GM19035 (cell line): ENCODE measurements at regions not wholly inside any gene's neighbourhood (a gene's known extent, or its start where the extent isn't known, plus 50 kb on each side); places are given as distances from the start of the nearest gene placed in this dataset.
"Not testable (repeated sequence)": the region's sequence is repeated elsewhere in the genome, so short reads cannot be mapped to it uniquely, and the experiment has no call there.

Experiments used
- ATAC-seq: cut with Tn5 transposase; IDR thresholded peaks from one replicate; pipeline ENCODE4 v1.9.1; 2021; ENCODE audit not compliant: unreplicated experiment

DNA sequence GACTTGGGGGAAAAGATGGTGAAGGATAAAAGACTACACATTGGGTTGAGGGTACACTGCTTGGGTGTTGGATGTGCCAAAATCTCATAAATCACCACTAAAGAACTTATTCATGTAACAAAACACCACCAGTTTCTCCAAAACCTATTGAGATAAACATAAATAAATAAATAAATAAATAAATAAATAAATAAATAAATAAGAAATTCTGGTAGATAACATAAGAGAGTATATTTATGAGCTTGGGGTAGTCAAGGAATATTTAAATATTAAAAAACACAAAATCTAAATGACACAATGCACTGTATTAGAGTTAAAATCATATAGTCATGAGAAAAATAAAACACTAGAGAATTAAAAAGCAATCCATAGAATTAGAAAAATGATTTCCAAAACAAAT is 333.5 kb upstream of the NRG3 start:
- ATAC-seq = no peak

DNA sequence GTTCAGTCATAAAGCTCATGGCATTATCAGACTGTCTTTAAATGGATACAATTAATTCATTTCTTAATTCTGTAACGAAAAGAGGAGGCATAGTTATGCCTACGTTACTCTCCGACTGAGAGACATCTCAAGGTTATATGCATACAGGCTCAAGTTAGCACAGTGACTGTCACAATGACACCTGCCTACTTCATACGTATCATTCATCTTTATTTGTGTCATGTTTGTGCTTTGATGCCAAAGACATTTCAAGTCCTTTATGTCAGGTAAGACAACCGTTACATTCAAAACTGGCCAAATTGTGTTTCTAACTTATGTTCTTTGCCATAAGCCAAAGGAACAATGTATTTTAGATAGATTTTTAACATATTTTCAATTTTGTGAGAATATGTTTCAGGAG is 328.8 kb upstream of the NRG3 start:
- ATAC-seq = no peak

DNA sequence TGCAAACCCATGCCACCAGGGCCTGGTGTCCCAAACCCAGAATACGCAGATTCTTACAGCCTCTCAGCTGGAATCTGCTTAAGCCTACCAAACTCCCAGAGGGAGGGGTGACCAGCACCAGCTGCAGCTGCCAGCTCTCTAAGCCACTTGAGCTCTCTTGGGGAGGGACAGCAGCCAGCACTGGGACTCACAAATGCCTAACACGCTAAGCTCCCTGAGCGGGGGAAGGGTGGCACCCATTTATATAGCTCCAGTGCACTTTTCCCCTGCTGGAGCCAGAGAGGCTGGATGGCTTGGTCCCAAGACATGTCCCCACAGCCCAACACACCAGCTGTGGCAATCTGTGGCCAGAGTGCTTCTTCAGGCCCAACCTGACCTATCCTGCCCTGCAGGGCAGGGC is 326.8 kb upstream of the NRG3 start:
- no peak for ATAC-seq

DNA sequence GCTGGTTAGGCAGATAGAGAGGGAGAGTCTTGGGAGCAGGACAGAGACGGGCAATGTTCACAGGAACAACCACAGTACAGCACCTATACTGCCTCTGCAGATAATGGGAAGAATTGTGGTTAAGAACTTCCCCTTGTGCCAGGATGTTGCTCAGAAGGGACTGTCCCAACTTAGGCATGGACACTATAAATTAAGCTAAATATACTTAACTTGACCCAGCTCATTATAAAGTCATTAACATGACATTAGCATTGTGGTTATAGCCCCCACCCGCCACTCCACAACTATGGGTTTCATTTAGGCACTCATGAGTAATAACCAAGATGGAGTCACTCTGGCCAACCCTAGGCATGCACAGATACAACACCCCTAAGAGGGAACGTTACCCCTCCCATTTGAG is 310.9 kb upstream of the NRG3 start:
- no peak for ATAC-seq

DNA sequence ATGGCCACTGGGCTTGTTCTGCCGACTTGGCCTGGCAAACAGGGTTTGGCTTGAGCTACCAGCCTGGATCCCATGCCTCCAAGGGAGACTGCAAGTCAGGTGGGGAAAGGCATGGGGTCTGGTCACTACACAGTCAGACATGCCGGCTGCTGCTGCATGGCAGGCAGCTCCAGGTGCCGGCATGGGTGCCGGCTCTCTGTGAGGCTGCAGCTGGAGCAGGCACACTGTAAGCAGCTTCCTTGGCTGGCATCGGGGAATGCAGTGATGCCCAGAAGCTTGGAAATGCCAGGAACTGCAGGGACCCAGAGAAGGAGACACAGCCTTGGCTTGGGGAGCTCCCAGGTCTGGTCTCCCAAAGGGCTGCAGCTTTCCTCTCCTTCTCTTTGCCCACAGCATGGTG is 305.5 kb upstream of the NRG3 start:
- no peak for ATAC-seq

DNA sequence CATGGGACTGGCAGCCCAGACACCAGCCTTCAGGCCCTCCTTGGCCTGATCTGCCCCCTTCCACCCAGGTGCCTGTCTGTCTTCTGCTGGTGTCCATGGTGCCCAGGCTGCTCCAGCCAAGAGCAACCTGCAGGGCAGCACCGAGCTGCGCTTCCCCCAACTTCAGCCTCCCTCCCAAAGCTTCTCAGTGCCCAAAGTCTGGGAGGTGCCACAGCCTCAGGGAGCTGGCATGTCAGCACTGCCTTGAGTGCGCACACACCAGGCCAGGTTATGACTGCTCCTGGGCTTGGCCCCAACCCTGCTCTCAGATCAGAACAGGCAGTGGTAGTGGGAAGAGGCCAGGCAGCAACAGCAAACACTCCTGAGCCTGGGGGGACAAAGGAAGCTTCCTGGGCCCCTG is 304.6 kb upstream of the NRG3 start:
- no peak for ATAC-seq

DNA sequence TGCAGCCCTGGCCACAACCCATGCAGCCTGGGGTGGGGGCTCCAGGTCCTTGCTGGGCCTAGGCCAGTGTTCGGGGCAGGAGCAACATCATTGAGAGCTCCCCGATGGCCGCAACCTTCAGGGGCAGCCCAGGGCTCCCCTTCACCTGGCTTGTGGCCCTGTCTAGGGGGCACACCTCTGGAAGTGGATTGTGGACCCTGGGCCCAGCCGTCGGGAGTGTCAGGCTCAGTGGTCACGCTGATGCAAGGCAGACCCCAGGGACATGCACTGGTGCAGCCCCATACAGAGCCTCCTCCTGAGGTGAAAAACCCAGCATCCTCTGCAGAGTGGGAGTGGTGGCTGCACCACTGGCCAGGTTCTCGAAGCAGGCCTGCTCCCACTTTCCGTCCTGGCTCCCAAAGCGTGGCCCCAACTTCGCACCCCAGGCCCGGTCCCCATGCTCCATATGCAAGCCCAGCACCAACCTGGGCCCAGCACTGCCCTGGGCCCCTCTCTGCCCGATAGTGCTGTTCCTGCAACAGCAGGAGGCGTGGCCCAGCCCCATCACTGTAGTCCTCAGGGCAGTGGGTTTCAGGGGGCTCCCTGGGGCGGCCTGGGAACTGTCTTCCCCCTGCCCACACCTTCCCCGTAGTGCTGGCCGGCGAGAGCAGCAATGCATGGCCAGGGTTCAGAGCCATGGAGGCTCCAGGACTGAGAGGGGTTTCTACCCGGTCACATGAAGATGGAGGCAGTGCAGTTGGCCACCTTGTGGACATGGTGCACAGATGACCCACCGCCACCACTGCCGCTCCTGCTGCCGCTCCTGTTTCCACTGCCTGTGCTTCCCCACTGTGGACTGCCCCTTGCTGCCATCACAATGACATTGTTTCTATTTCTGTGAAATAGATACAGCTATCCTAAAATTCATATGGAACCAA is 303.9 kb upstream of the NRG3 start:
- ATAC-seq = no peak

DNA sequence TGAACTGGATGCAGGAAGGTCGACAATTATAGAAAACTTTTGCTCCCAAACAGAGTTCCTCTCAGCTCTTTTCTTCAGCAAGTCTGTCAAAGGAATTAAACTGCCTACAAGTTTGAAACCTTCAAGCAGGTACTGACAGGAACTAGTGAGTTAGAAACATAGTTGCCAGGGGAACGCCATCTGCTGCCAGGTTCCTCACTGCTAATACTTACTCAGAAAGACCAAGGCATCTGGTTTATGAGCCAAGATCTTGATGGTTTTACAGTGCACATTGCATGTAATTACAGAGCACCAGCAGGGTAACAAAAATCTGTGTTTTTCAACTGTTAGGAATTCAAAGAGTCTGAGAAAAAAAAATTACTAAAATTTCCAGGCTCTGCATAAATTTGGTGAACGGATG is 300.0 kb upstream of the NRG3 start:
- no peak for ATAC-seq

DNA sequence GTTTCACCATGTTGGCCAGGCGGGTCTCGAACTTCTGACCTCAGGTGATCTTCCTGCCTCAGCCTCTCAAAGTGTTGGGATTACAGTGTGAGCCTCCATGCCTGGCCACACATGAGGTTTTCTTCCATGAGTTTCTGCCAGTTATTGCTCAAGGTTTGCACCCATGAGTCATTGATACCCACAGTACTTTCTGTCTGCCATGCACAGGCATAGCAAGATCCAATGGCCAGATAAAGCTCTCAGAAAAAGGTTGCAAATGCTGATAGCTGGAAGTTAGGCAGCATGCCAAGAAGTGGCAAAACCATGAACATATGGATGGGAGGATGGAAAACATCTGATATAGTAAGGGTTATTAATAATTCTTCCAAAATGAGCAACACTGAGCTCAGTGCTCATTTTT is 298.7 kb upstream of the NRG3 start:
- ATAC-seq = no peak

DNA sequence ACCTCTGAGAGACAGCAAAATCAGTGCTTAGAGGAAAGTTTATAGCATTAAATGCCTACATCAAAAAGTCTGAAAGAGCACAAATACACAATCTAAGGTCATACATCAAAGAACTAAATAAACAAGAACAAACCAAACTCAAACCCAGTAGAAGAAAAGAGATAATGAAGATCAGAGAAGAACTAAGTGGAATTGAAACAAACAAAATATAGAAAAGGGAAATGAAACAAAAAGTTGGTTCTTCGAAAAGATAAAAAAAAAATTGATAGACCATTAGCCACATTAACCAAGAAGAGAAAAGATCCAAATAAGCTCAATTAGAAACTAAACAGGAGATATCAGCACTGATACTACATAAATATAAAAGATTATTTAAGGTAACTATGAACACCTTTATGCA is 280.0 kb upstream of the NRG3 start:
- no peak for ATAC-seq

DNA sequence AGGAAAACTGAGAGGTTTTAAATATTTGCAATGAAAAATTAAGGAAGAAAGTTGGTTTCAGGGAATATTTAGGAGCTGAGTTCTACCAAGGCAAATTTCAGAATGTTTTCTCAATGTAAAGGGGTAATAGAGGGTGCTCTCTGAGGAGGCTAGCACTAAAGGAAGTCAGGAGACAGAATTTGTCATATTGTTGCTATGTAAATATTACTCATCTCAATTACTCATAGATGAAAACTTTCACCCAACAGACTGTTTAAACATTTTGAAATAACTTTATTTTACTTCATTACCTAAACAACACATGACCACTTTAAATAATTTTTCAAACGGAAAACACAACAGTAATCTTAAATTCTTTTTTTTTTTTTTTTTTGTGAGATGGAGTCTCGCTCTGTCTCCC is 274.8 kb upstream of the NRG3 start:
- ATAC-seq = no peak

DNA sequence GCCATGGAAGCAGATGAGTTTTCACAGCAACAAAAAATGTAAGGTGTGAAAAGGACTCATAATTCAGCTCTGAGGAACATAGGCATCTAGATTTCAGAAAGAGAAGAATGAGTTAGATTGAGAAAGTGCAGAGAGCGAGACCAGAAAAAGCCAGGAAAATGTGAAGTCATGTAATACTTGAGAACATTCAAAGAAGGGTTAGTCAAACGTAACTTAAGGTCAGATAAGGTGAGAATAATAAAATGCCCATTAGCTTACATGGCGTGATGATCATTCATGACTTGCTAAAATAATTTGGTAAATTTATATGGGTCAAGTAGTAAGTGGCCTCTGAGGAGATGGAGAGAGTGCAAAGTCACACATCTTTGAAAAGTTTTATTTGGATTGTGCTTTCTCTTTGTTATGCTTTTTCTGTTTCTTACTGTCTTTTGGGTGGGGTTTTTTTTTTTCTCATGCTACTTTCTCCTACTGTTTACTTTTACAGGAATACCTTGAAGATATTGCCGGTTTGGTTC is 271.8 kb upstream of the NRG3 start:
- no peak for ATAC-seq

DNA sequence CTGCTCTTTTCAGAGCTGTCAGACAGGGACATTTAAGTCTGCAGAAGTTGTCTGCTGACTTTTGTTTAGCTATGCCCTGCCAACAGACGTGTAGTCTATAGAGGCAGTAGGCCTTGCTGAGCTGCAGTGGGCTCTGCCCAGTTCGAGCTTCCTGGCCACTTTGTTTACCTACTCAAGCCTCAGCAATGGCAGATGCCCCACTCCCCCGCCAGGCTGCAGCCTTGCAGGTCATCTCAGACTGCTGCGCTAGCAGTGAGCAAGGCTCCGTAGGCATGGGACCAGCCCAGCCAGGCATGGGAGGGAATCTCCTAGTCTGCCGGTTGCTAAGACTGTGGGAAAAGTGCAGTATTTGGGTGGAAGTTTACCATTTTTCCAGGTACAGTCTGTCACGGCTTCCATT is 230.5 kb upstream of the NRG3 start:
- not testable (repeated sequence) for ATAC-seq

DNA sequence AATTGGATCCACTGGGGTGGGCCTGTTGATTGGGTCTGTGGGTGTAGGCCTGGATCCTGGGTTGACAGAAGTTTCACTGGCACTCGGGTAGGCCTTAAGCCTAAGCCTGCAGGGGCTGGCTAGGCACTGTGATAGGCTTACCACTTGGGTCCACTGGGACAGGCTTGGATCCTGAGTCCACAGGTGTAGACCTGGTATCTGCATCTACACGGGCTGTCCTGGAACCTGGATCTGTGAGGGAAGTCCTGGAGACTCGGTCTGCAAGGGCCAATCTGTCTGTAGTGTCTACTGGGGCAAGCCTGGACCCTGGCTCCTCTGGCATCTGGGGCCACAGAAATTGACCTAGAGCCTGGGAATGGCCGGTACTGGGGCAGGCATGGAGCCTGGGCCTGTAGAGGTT is 219.0 kb upstream of the NRG3 start:
- no peak for ATAC-seq

DNA sequence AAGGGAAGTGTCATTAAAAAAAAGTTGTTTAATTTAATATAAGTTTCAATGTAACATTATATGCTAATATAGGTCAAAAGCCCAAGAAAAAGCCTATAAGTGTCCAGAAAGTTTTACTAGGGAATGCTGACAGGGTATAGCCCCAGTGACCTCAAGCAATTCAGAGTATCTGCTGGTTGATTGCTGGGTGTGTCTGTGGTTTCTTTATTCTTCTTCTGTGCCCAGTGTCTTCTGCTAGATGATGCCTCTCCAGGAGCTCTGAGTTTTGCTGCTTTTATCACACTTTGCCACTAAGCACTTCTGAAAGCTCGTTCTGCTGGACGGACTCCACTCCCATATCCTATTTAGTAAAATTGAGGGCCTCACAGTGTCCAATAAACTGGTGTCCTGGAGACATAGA is 212.2 kb upstream of the NRG3 start:
- no peak for ATAC-seq

DNA sequence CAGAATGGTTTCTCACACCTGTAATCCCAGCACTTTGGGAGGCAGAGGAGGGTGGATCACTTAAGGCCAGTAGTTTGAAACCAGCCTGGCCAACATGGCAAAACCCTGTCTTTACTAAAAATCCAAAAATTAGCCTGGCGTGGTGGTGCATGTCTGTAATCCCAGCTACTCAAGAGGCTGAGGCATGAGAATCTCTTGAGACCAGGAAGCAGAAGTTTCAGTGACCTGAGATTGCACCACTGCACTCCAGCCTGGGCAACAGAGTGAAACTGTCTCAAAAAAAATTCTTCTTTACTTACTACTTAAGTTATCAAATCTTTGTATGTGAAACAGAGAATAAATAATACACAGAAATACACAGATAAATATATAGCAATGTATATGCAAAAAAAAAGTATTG is 210.2 kb upstream of the NRG3 start:
- ATAC-seq = not testable (repeated sequence)

DNA sequence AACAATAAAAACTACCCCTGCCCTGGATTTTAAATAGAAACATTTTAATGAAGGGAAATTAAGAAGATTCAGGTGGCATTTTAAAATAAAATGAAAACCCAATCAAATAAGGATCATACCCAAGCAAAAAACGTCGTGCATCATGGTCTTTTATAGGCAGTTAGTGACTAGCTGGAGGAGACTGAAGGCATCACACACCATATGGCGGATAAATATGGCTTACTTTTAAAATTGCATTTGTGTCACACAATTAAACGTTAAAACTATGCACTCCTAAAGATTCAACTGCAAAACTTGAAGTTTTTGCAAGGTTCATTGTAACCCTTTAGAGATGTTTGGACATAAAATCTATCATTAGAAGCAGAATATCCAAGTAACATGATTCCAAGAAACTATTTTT is 200.1 kb upstream of the NRG3 start:
- ATAC-seq = no peak

DNA sequence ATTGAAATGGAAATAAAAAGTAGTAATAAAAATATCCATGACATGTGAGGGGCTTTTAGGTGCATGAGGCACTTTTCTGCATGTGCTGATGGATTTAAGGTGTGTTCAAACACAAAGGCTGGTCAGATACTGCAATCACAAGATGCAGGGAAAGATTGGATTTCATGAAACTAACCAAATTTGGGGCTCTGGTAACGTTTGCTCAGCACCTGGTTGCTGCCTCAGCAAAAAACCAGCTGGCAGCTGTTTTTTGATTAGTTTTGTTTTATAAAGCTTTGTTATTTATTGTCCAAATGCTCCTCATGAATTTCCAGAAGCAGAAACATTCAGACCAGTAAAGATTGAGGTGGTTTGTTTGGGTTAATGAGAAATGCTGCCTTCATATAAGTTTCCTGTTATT is 195.7 kb upstream of the NRG3 start:
- no peak for ATAC-seq

DNA sequence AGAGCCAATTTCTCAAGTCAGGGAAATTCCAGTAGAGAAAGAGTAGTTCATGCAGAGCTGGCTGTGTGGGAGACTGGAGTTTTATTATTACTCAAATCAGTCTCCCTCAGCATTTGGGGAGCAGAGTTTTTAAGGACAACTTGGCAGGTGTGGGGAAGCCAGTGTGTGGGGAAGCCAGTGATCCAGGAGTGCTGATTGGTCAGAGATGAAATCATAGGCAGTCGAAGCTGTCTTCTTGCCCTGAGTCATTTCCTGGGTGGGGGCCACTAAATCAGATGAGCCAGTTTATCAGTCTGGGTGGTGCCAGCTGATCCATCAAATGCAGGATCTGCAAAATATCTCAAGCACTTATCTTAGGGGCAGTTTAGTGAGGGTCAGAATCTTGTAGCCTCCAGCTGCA is 194.6 kb upstream of the NRG3 start:
- ATAC-seq = no peak

DNA sequence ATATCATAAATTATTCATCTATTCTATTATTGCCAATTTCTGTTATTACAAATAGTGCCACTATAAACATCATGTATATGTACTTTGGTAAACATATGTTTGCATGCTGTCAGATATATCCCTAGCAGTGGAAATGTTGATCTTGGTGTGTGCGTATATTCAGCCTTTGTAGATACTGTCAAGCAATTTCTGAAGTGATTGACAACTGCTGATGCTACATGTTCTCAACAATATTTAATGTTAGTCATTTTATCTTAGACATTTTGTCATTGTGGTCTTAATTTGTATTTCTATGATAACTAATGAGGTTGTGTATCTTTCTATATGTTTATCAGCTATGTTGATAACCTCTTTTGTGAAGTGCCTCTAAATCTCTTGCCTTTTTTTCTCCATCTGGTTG is 186.5 kb upstream of the NRG3 start:
- ATAC-seq = no peak

DNA sequence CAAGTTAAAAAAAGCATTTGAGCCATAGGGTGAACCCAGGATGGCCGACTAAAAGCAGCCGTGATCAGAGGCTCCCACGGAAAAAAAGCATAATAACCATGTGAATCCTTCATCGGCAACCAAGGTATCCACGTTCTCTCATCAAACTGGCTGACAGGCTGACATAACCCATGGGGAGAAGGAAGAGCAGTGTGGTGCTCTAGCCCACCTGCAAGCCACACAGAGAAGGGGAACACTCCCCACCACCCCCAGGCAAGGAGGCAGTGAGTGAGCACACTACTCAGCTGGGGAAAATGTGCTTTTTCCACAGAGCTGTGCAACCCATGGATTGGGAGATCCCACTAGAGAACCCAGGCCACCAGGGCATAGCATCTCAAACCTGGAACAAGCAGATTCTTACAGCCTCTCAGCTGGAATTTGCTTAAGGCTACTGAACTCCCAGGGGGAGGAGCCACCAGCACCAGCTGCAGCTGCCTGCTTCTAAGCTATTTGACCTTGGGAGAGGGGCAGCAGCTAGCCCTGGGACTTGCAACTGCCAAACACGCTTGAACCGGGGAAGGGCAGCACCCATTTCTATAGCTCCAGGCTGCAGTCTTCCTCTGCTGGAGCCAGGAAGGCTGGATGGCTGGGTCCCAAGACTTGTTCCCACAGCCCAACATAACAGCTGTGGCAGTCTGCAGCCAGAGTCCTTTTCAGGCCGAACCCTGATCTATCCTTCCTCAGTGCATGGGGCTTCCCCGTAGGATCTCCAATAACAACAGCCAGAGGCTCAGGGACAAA is 178.2 kb upstream of the NRG3 start:
- no peak for ATAC-seq

DNA sequence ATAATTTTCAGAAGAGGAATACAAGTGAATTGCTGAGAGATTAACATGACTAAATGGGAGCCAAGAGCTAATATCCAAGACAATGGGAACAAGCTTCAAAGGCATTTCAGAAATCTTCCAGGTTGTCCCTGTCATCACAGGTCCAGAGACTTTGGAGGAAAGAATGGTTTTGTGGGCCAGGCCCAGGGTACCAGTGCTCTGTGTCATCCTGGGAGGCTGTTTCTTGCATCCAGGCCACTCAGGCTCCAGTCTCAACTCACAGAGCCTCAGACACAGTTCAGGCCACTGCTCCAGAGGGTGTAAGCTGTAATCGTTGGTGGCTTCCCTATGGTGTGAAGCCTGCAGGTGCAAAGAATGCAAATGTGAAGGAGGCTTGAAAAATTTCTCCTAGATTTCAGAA is 170.4 kb upstream of the NRG3 start:
- no peak for ATAC-seq
